Stimulated activated CD4-positive, alpha-beta T cell treated with anti-CD3 and anti-CD28 coated beads, TNF-alpha, amount 100 ng/mL, for 24 hours (primary cell): ENCODE measurements at regions not wholly inside any gene's neighbourhood (a gene's known extent, or its start where the extent isn't known, plus 50 kb on each side); places are given as distances from the start of the nearest gene placed in this dataset.

Experiments
- DNase-seq, 3 experiments: peaks; one replicate each; pipeline ENCODE4 v3.0.0-alpha.2; 2020; ENCODE audit warnings: low read depth in 3 of 3

DNA sequence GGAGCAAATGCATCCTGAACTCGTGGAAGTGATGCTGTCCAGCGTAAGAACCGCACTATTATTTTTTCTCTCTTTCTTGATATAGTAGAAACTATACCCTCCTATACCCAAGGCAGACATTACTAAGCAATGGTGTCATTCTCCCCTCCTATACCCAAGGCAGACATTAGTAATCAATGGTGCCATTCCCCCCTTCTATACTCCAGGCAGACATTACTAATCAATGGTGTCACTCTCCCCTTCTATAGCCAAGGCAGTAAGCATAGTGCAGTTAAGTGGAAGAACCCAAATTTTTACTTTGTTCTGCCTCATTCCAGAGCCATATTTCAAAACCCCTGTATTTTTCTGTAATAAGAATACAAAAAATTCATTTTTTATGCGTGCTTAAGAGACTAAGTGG, 506.2 kb upstream of the EEF2KMT start:
- no peak for DNase-seq

DNA sequence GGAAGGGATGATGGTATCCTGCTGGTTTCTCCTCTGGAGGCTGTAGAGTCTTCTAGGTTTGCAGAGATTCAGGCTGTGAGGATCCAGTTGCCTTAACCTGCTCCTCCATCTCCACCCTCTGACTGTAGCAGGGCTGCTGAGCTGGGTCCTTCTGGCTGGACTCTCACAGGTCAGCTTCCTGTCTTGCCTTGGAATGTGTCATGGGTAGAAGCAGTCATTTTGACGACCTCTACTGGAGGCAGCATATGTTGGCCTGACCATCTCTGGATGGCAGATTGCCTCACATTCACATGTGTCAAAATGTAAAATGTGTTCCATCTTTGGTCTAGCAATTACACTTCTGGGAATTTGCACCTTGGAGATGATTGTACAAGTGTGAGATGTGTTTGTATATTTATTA, 504.4 kb upstream of the EEF2KMT start:
- no peak for DNase-seq

- DNase-seq = no peak
Observed at GRCh38 chr16:5598793-5599192, 501.2 kb upstream of the EEF2KMT start.

DNA sequence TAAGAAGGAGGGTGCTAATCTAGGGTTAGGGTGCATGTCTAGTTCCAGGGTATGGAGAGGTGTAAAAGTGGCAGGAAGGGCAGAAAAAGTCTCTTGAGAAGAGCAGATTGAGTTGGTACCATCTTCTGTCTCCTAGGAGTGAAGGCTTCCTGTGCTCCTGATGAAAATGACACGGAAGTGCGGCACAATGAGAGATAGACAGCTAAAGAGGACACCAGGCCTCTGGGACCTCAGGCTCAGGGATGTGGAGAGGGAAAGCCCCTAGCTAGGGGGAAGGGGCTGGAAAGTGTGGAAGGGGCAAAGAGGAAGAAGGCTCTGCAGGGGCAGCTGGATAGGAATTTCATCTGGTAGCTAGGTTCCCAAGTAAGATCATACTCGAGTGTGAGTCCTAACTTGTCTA, 498.3 kb upstream of the EEF2KMT start:
- no peak for DNase-seq

DNA sequence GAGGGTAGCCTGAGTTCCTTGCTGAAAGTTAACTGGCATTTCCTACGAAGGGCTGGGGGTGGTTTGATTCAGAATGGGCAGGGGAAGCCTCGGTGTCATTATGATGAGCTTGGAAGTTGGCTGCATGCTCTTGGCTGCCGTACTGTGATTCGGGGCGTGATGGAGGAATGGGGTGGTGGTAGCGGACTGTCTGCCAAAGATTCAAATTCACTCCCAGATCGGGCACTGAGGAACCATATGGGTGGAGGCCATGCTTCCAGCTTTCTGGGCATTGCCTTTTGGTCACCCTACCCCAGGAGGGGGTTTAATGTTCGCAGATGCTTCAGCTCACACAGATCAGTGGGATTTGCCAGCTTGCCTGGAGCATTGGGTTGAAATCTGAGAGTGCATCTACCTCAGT, 492.8 kb upstream of the EEF2KMT start:
- no peak for DNase-seq

DNA sequence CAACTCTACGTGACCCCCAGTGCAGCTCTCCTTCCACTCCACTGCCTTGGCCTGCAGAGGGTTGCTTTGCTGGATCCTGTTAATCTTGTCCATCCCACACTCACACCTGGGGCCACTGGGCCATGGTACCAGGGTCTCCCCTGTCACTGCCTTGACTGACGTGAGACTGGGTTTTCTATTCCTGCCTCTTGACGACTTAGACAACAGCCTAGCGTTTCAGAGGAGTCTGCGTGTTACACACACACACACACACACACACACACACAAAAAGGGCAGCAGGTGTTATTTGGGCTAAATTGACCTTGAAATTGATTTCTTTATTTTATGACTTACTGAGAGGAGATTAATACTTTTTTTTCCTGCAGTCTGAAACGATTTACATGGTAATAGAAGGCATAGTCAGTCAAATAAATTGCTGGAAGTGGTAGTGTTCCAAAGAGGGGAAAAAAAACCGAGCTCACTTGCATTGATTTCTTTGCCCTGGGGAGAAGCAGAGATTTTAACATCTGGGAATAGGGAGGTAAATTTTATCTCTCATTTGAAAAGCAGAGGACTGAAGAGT, 492.3 kb upstream of the EEF2KMT start:
- DNase-seq = no peak

GRCh38 chr16:5584109-5584508, 486.5 kb upstream of the EEF2KMT start:
- DNase-seq = no peak

DNA sequence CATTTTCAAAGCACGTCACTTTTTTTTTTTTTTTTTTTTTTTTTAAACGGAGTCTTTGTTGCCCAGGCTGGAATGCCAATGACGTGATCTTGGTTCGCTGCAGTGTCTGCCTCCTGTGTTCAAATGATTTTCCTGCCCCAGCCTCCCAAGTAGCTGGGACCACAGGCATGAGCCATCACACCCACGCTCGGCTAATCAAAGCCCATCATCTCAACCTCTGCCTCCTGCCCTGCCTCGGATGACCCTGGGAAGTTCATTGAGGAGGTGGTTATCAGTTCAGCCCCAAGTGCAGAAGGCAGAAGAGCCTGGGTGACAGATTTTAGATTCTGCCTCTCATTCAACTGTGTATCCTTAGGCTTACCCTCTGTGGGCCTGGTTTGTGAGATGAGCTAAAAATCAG, 484.9 kb upstream of the EEF2KMT start:
- DNase-seq = no peak

DNA sequence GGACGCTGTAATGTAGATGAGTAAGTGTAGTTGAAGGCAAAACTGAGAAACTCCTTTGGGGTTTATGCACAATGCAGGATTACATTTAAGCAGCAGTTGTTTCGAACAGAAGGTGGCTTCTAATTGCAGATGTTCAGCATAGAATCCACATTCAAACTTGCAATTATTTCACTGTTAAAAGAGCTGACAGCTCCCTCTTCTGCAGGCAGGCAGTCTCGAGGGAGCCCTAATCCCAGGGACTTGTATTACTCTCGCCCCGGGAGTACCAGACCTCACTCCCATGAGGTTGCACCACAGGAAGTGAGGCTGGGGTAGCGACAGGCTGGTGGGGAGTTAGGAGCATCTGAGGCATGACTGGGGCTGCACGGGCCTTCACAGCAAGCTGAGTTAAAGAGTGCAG, 484.3 kb upstream of the EEF2KMT start:
- DNase-seq = no peak

DNA sequence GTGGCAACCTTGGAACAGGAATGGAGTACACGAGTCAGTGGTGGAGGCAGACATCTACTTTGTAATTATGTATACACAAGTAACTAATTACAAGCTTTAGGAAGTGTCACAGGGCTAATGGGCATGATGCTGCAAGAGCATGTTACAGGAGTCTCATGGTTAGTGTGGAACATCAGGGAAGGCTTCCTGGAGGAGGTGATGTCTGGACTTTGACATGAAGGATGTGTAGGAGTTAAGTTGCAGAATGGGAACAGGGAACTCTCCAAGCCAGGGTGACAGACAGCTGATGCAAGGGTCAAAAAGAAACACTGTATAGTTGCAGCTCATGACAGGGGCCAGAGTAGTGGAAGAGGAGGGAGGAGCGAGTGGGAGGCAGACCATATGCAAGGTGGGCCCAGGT, 483.8 kb upstream of the EEF2KMT start:
- DNase-seq = no peak

DNA sequence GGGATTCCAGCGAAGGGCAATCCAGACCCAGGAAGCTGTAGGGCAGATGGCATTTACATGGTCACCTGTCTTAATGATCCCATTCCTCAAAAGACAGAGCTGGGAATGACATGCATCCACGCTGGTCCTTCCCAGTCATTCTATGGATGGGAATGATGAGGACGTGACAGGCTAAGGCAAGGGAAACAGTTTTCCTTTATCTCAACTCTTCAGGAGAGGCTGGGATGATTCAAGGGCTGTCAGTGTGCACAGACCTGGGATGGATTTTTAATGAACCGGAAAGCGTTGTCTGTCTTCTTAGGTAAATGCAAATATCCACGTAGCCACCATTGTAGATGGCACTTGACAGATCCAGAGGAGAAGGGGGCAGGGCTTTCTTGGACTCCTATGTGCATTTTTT, 483.2 kb upstream of the EEF2KMT start:
- DNase-seq = no peak

DNA sequence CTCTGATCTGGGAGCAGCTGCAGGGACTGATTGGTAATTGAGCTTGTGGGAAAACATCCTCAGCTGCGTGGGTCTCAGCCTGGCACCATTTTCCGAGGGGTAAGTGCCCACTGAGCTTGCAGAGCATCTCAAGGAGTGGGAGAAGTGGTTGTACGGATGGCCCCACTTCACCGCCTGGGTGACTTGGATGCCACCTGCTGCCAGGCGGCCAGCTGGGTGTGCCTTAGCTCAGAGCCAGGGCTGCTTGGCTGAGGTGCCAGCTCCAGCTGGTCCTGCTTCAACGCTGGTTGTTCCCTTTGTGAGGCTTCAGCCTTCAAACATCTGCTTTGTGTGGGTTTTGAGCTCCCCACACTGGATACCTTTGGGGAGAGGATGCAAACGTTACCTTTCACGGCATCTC, 482.7 kb upstream of the EEF2KMT start:
- no peak for DNase-seq

DNA sequence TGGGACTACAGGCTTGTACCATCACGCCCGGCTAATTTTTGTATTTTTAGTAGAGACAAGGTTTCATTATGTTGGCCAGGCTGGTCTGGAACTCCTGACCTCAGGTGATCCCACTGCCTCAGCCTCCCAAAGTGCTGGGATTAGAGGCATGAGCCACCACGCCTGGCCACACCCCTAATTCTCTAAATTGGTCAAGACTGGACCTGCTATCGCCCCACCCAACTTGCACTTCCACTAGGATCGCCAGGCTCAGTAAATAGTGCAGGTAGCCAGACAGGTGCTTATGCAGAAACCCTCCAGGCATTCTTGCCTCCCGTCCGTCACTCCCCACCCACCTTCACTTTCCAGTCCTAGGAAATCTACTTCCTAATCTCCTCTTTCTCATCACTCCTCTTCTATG, 481.4 kb upstream of the EEF2KMT start:
- DNase-seq = no peak

DNA sequence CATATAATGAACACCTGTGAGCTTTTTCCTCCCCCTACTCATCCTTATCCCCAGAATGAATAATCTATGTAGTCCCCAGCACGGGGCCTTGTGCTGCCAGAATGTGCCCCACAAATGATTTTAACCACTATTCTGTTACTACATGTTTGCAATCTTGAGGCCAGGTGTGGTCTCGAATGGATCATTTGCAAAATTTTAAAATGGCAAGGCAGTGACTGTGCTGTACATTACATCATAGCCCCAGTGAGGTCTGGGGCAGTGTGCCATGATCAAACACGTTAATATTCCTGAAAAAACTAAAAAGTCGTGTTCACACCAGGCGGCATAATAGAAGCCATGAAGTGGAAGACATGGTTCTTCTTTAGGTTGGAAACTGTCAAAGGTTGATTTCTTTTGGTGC, 479.9 kb upstream of the EEF2KMT start:
- DNase-seq = no peak

GRCh38 chr16:5575646-5576245, 478.2 kb upstream of the EEF2KMT start:
- DNase-seq = no peak

GRCh38 chr16:5575121-5575520, 477.5 kb upstream of the EEF2KMT start:
- DNase-seq = no peak

DNA sequence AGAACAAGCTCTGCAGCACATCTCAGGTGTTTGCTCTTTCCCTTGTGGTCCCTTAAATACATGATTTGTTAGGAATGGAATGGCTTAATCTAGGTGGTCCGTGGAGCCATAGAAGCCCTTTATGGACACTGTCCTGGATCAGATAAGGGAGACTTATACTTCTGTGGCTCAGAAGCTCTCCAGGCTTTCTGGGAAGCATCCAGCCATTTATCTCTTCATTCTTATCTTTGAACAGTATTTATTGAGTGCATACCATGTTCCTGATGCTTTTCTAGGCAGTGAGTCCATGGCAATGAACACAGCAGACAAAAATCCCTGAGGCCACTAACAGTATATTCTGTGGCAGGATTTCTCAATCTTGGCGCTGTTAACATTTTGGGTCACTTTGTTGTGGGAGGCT, 474.5 kb upstream of the EEF2KMT start:
- no peak for DNase-seq

DNA sequence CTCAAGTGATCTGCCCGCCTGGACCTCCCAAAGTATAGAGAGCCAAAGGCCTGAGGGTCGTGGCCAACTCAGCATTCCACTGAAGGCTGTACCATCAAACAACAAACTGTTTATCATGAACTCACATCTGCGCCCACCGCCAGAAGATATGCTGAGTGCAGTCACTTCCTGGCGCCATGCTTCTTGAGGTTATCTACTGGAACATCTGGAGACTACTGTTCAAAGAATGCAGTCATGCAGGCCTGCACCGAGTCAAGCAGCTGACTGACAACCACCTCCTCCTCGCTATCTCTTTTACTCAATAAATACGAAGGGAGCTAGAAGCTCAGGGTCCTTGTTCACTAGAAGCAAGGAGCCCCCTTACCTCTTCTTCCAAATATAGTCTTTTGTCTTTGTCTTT, 473.9 kb upstream of the EEF2KMT start:
- no peak for DNase-seq

- no peak for DNase-seq
Observed at GRCh38 chr16:5561800-5562199, 464.2 kb upstream of the EEF2KMT start.

GRCh38 chr16:5560084-5560483, 462.5 kb upstream of the EEF2KMT start:
- DNase-seq = no peak

GRCh38 chr16:5557966-5558365, 460.4 kb upstream of the EEF2KMT start:
- DNase-seq = no peak

GRCh38 chr16:5557448-5557847, 459.9 kb upstream of the EEF2KMT start:
- no peak for DNase-seq

DNA sequence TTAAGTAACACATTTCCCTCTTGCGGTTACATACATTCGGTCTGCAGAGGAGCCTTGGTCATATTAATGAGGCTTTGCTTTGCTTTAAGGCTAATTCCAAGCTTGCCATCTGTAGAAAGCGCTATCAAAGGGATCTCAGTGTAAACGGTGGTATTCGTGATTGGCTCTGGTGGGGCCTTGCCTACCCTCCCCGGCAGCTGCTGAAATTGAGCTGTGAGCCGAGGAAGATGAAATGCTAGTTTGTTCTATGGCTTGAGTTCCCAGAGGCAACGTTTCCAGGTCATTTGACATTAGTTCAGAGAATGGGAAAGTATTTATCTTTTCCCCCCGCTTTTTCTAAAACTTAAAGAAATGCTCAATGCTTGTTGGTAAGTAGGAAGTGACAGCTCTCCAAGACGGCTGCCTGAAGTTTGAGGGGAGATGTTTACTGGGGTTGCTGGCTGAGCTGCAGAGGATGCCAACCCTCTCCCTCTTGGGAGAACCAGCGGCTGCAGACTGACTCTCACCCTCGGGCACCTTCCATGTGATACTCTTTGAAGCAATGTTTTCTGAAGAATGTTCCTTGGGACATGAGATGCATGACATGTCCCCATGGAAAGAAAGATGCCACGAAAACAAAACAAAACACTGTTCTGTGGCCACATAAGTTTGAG, 458.7 kb upstream of the EEF2KMT start:
- DNase-seq = no peak

GRCh38 chr16:5551909-5552308, 454.3 kb upstream of the EEF2KMT start:
- DNase-seq = no peak
